CD4-positive, alpha-beta T cell (primary cell): ENCODE measurements at regions not wholly inside any gene's neighbourhood (a gene's known extent, or its start where the extent isn't known, plus 50 kb on each side); places are given as distances from the start of the nearest gene placed in this dataset.

Experiments
- ATAC-seq: fragments of 200-7000 bp; cut with Tn5 transposase; one replicate; pipeline ENCODE4 v1.10.0; 2022; ENCODE audit warnings: mild to moderate bottlenecking; ENCODE audit not compliant: poor library complexity
- CTCF ChIA-PET: fragments of 350-600 bp; sonication (Branson Sonifier 250); formaldehyde crosslinking; loops from one replicate; lab custom pipeline; 2021; ENCODE audit warnings: antibody characterized with exemption, inconsistent platforms; lab: Charles Lee
- POLR2A ChIA-PET: fragments of 350-600 bp; sonication (Branson Sonifier 250); formaldehyde crosslinking; loops from one replicate; lab custom pipeline; 2021; ENCODE audit warnings: antibody characterized with exemption, inconsistent platforms; lab: Charles Lee
- DNase-seq, 14 experiments: peaks; one replicate each; pipeline ENCODE4 v3.0.0-alpha.2; 2013 to 2020; ENCODE audit warnings: mixed read lengths in 2 of 14
- H3K27ac ChIP-seq, 2 donors: one replicate each; pipeline versions ENCODE4 v1.5.1 to v1.7.0; 2013; ENCODE audit warnings: low read length in 2 of 2, low read depth in 1 of 2, mild to moderate bottlenecking in 1 of 2
- H3K27me3 ChIP-seq, 2 experiments: 1 replicate in 1 of 2; 2 replicates in 1 of 2; pipeline versions ENCODE4 v1.6.1 to v1.7.0; 2013; ENCODE audit warnings: low read length in 2 of 2, control low read depth in 1 of 2, mild to moderate bottlenecking in 1 of 2, moderate library complexity in 1 of 2; ENCODE audit not compliant: insufficient read depth in 2 of 2, control insufficient read depth in 1 of 2
- H3K36me3 ChIP-seq: one replicate; pipeline ENCODE4 v1.6.1; 2013; ENCODE audit warnings: low read length, control low read depth; ENCODE audit not compliant: insufficient read depth
- H3K4me1 ChIP-seq: one replicate; pipeline ENCODE4 v1.6.1; 2013; ENCODE audit warnings: low read length, control low read depth; ENCODE audit not compliant: insufficient read depth
- H3K4me3 ChIP-seq: one replicate; pipeline ENCODE4 v1.5.1; 2013; ENCODE audit warnings: mild to moderate bottlenecking, low read length, moderate library complexity
- H3K9me3 ChIP-seq, 2 experiments: 1 replicate in 1 of 2; 2 replicates in 1 of 2; pipeline versions ENCODE4 v1.6.1 to v1.7.0; 2013; ENCODE audit warnings: low read length in 2 of 2, mild to moderate bottlenecking in 2 of 2, control low read depth in 1 of 2, moderate library complexity in 1 of 2; ENCODE audit not compliant: control insufficient read depth in 1 of 2, insufficient read depth in 1 of 2
- H3K27ac Mint-ChIP-seq: one replicate; pipeline ENCODE4 v1.8.0; 2020; ENCODE audit warnings: mixed read lengths
- H3K27me3 Mint-ChIP-seq: one replicate; pipeline ENCODE4 v1.8.0; 2021; ENCODE audit warnings: mixed read lengths
- H3K36me3 Mint-ChIP-seq: one replicate; pipeline ENCODE4 v1.8.0; 2021; ENCODE audit warnings: low read depth, mixed read lengths
- H3K4me1 Mint-ChIP-seq: one replicate; pipeline ENCODE4 v1.8.0; 2021; ENCODE audit warnings: low read depth, mixed read lengths
- H3K4me3 Mint-ChIP-seq: one replicate; pipeline ENCODE4 v1.8.0; 2020; ENCODE audit warnings: mild to moderate bottlenecking, mixed read lengths
- H3K9me3 Mint-ChIP-seq: one replicate; pipeline ENCODE4 v1.8.0; 2020; ENCODE audit warnings: mixed read lengths
- CTCF ChIP-seq: fragments of 200-600 bp; IDR thresholded peaks from one replicate; pipeline ENCODE4 v1.8.0; 2022; ENCODE audit warnings: antibody characterized with exemption, mild to moderate bottlenecking
- intact Hi-C, 2 experiments: fragments of 100-400 bp; cut with DNase I in 1 of 2; cut with micrococcal nuclease in 1 of 2; formaldehyde crosslinking; loops; one replicate each; pipeline versions ENCODE4 v1.15.1 to v1.9.0; 2023 to 2025; cut with DNase I, micrococcal nuclease

- Histone ChIP-seq H3K27me3 (no peaks in the 10 kb centered on the region), H3K9me3 (no peaks in the 10 kb centered on the region), H3K36me3 (no peaks in the 10 kb centered on the region), H3K4me1 (no peaks in the 10 kb centered on the region), H3K27ac (no peak overlapping the region), H3K4me3 (no peak overlapping the region)
- H3K36me3 Mint-ChIP-seq, result no peaks in the 10 kb centered on the region
- H3K9me3 Mint-ChIP-seq, result no peaks in the 10 kb centered on the region
- no peak for TF ChIP-seq CTCF
- DNase-seq, result no peak
- ChIA-PET CTCF (no interaction called here), POLR2A (no interaction called here)
- intact Hi-C loops, result no loop called here
- H3K27ac Mint-ChIP-seq, result no peak overlapping the region
- no peaks in the 10 kb centered on the region for H3K4me1 Mint-ChIP-seq
- H3K27me3 Mint-ChIP-seq, result no peaks in the 10 kb centered on the region
- no peak overlapping the region for H3K4me3 Mint-ChIP-seq
- no peak for ATAC-seq
These were observed 226.0 kb downstream of the VEGFC start for GRCh38 chr4:176566769-176567168.

- ATAC-seq, result no peak
- Histone ChIP-seq H3K27ac (no peak overlapping the region), H3K4me1 (no peaks in the 10 kb centered on the region), H3K27me3 (no peaks in the 10 kb centered on the region), H3K9me3 (no peaks in the 10 kb centered on the region), H3K36me3 (no peaks in the 10 kb centered on the region), H3K4me3 (no peak overlapping the region)
- no peak for DNase-seq
- TF ChIP-seq CTCF, result no peak
- Mint-ChIP-seq H3K36me3 (no peaks in the 10 kb centered on the region), H3K4me1 (no peaks in the 10 kb centered on the region), H3K9me3 (no peaks in the 10 kb centered on the region), H3K4me3 (no peak overlapping the region), H3K27me3 (no peaks in the 10 kb centered on the region), H3K27ac (no peak overlapping the region)
- ChIA-PET CTCF (no interaction called here), POLR2A (no interaction called here)
- intact Hi-C loops, result no loop called here
These were observed 224.5 kb downstream of the VEGFC start for GRCh38 chr4:176568238-176568637.

GRCh38 chr4:176569301-176569700 lies 223.4 kb downstream of the VEGFC start:
- TF ChIP-seq CTCF, result no peak
- H3K36me3 ChIP-seq, result no peaks in the 10 kb centered on the region
- Mint-ChIP-seq H3K9me3 (no peaks in the 10 kb centered on the region), H3K36me3 (no peaks in the 10 kb centered on the region), H3K27ac (no peak overlapping the region), H3K4me3 (no peak overlapping the region), H3K27me3 (no peaks in the 10 kb centered on the region), H3K4me1 (no peaks in the 10 kb centered on the region)
- ChIA-PET POLR2A (no interaction called here), CTCF (no interaction called here)
- H3K27me3 ChIP-seq, result no peaks in the 10 kb centered on the region
- DNase-seq (no peak), ATAC-seq (no peak)
- H3K9me3 ChIP-seq, result no peaks in the 10 kb centered on the region
- H3K4me1 ChIP-seq, result no peaks in the 10 kb centered on the region
- no peak overlapping the region for H3K4me3 ChIP-seq
- H3K27ac ChIP-seq, result no peak overlapping the region
- intact Hi-C loops, result no loop called here
